ENCODE measurements at regions not wholly inside any gene's neighbourhood (a gene's known extent, or its start where the extent isn't known, plus 50 kb on each side); places are given as distances from the start of the nearest gene placed in this dataset.
"Not testable (repeated sequence)": the region's sequence is repeated elsewhere in the genome, so short reads cannot be mapped to it uniquely, and the experiment has no call there.

- Histone ChIP-seq H3K9me3 (ENCODE audit: control insufficient read depth, insufficient read depth, low read length) (no peaks in the 10 kb centered on the region), H3K9ac (ENCODE audit: low read depth, low read length) (no peak overlapping the region), H3K4me1 (ENCODE audit: insufficient read depth, low read length) (no peaks in the 10 kb centered on the region; the same call in none of the 2 replicates), H3K36me3 (ENCODE audit: insufficient read depth, low read length) (no peaks in the 10 kb centered on the region)
Observed at GRCh38 chr12:131559517-131560516, 151.1 kb upstream of the SFSWAP start.

- no peaks in the 10 kb centered on the region; the same call in none of the 2 replicates for H3K4me1 ChIP-seq (ENCODE audit: insufficient read depth, low read length)
- no peak overlapping the region for H3K9ac ChIP-seq (ENCODE audit: low read depth, low read length)
- no peaks in the 10 kb centered on the region for H3K36me3 ChIP-seq (ENCODE audit: insufficient read depth, low read length)
- no peaks in the 10 kb centered on the region for H3K9me3 ChIP-seq (ENCODE audit: control insufficient read depth, insufficient read depth, low read length)
Observed at GRCh38 chr12:131561051-131561450, 149.8 kb upstream of the SFSWAP start.

- Histone ChIP-seq H3K9ac (ENCODE audit: low read depth, low read length) (no peak overlapping the region), H3K4me1 (ENCODE audit: insufficient read depth, low read length) (no peaks in the 10 kb centered on the region; the same call in none of the 2 replicates), H3K36me3 (ENCODE audit: insufficient read depth, low read length) (no peaks in the 10 kb centered on the region), H3K9me3 (ENCODE audit: control insufficient read depth, insufficient read depth, low read length) (no peaks in the 10 kb centered on the region)
Observed at GRCh38 chr12:131561891-131562684, 148.8 kb upstream of the SFSWAP start.

GRCh38 chr12:131564138-131564727 lies 146.7 kb upstream of the SFSWAP start:
- H3K9ac ChIP-seq (ENCODE audit: low read depth, low read length), result not testable (repeated sequence)

GRCh38 chr12:131564845-131565244 lies 146.0 kb upstream of the SFSWAP start:
- no peak overlapping the region for H3K9ac ChIP-seq (ENCODE audit: low read depth, low read length)
- H3K4me1 ChIP-seq (ENCODE audit: insufficient read depth, low read length), result no peaks in the 10 kb centered on the region; the same call in none of the 2 replicates
- no peaks in the 10 kb centered on the region for H3K9me3 ChIP-seq (ENCODE audit: control insufficient read depth, insufficient read depth, low read length)
- H3K36me3 ChIP-seq (ENCODE audit: insufficient read depth, low read length), result no peaks in the 10 kb centered on the region

More at GRCh38 chr12:131564138-131564727, 146.7 kb upstream of the SFSWAP start:
- H3K36me3 ChIP-seq (ENCODE audit: insufficient read depth, low read length); H3K9me3 ChIP-seq (ENCODE audit: control insufficient read depth, insufficient read depth, low read length); H3K4me1 ChIP-seq (ENCODE audit: insufficient read depth, low read length): not testable (repeated sequence)

- no peaks in the 10 kb centered on the region; the same call in none of the 2 replicates for H3K4me1 ChIP-seq (ENCODE audit: insufficient read depth, low read length)
- no peaks in the 10 kb centered on the region for H3K9me3 ChIP-seq (ENCODE audit: control insufficient read depth, insufficient read depth, low read length)
- no peaks in the 10 kb centered on the region for H3K36me3 ChIP-seq (ENCODE audit: insufficient read depth, low read length)
- no peak overlapping the region for H3K9ac ChIP-seq (ENCODE audit: low read depth, low read length)
Observed at GRCh38 chr12:131565267-131566015, 145.4 kb upstream of the SFSWAP start.

- H3K9me3 ChIP-seq (ENCODE audit: control insufficient read depth, insufficient read depth, low read length), result no peaks in the 10 kb centered on the region
- H3K9ac ChIP-seq (ENCODE audit: low read depth, low read length), result no peak overlapping the region
- no peaks in the 10 kb centered on the region; the same call in 1 of the 2 replicates for H3K4me1 ChIP-seq (ENCODE audit: insufficient read depth, low read length)
- no peaks in the 10 kb centered on the region for H3K36me3 ChIP-seq (ENCODE audit: insufficient read depth, low read length)
Observed at GRCh38 chr12:131568336-131568735, 142.6 kb upstream of the SFSWAP start.

- H3K9me3 ChIP-seq (ENCODE audit: control insufficient read depth, insufficient read depth, low read length), result no peaks in the 10 kb centered on the region
- no peak overlapping the region for H3K9ac ChIP-seq (ENCODE audit: low read depth, low read length)
- no peaks in the 10 kb centered on the region for H3K4me1 ChIP-seq (ENCODE audit: insufficient read depth, low read length)
Observed at GRCh38 chr12:131570596-131570995, 140.3 kb upstream of the SFSWAP start.

GRCh38 chr12:131571827-131572226 lies 139.1 kb upstream of the SFSWAP start:
- H3K9me3 ChIP-seq (ENCODE audit: control insufficient read depth, insufficient read depth, low read length), result no peaks in the 10 kb centered on the region
- no peaks in the 10 kb centered on the region for H3K4me1 ChIP-seq (ENCODE audit: insufficient read depth, low read length)
- H3K36me3 ChIP-seq (ENCODE audit: insufficient read depth, low read length), result no peaks in the 10 kb centered on the region; the same call in 1 of the 2 replicates
- no peak overlapping the region for H3K9ac ChIP-seq (ENCODE audit: low read depth, low read length)

More at GRCh38 chr12:131570596-131570995, 140.3 kb upstream of the SFSWAP start:
- no peaks in the 10 kb centered on the region; the same call in 1 of the 2 replicates for H3K36me3 ChIP-seq (ENCODE audit: insufficient read depth, low read length)

GRCh38 chr12:131572626-131573025 lies 138.3 kb upstream of the SFSWAP start:
- H3K4me1 ChIP-seq (ENCODE audit: insufficient read depth, low read length), result no peaks in the 10 kb centered on the region
- H3K36me3 ChIP-seq (ENCODE audit: insufficient read depth, low read length), result no peaks in the 10 kb centered on the region; the same call in 1 of the 2 replicates
- H3K9me3 ChIP-seq (ENCODE audit: control insufficient read depth, insufficient read depth, low read length), result no peaks in the 10 kb centered on the region
- no peak overlapping the region for H3K9ac ChIP-seq (ENCODE audit: low read depth, low read length)

- no peaks in the 10 kb centered on the region for H3K4me1 ChIP-seq (ENCODE audit: insufficient read depth, low read length)
- H3K36me3 ChIP-seq (ENCODE audit: insufficient read depth, low read length), result no peaks in the 10 kb centered on the region; the same call in 1 of the 2 replicates
- no peak overlapping the region for H3K9ac ChIP-seq (ENCODE audit: low read depth, low read length)
- no peaks in the 10 kb centered on the region for H3K9me3 ChIP-seq (ENCODE audit: control insufficient read depth, insufficient read depth, low read length)
Observed at GRCh38 chr12:131573631-131574394, 137.1 kb upstream of the SFSWAP start.

GRCh38 chr12:131574395-131574771 lies 136.5 kb upstream of the SFSWAP start:
- Histone ChIP-seq H3K4me1 (ENCODE audit: insufficient read depth, low read length) (no peaks in the 10 kb centered on the region), H3K9ac (ENCODE audit: low read depth, low read length) (no peak overlapping the region), H3K9me3 (ENCODE audit: control insufficient read depth, insufficient read depth, low read length) (no peaks in the 10 kb centered on the region), H3K36me3 (ENCODE audit: insufficient read depth, low read length) (no peaks in the 10 kb centered on the region; the same call in 1 of the 2 replicates)

GRCh38 chr12:131575371-131575770 lies 135.5 kb upstream of the SFSWAP start:
- Histone ChIP-seq H3K9me3 (ENCODE audit: control insufficient read depth, insufficient read depth, low read length) (no peaks in the 10 kb centered on the region), H3K36me3 (ENCODE audit: insufficient read depth, low read length) (no peaks in the 10 kb centered on the region; the same call in 1 of the 2 replicates), H3K4me1 (ENCODE audit: insufficient read depth, low read length) (no peaks in the 10 kb centered on the region), H3K9ac (ENCODE audit: low read depth, low read length) (no peak overlapping the region)

Measured in ES-I3 (cell line).